ENCODE measurements at regions not wholly inside any gene's neighbourhood (a gene's known extent, or its start where the extent isn't known, plus 50 kb on each side); places are given as distances from the start of the nearest gene placed in this dataset.

GRCh38 chr7:121541457-121541856, 145.3 kb upstream of the FAM3C start:
- H3K56ac ChIP-seq (ENCODE audit: low read length): no peak overlapping the region
- H3K23ac ChIP-seq (ENCODE audit: low read length): no peak overlapping the region
- H3K36me3 ChIP-seq (ENCODE audit: control insufficient read depth, insufficient read depth, low read length): no peaks in the 10 kb centered on the region
- no peak overlapping the region for H3K9ac ChIP-seq (ENCODE audit: low read length)
- no peaks in the 10 kb centered on the region for H3K4me1 ChIP-seq (ENCODE audit: control insufficient read depth, low read depth, low read length)
- no peak overlapping the region for H4K8ac ChIP-seq (ENCODE audit: low read depth, low read length)
- no peak overlapping the region for H3K4me3 ChIP-seq (ENCODE audit: low read length)
- H3K4me2 ChIP-seq (ENCODE audit: low read length): no peak overlapping the region
- no peak overlapping the region for H2BK15ac ChIP-seq (replicated peaks; ENCODE audit: low read depth)
- H4K5ac ChIP-seq (ENCODE audit: low read length): no peak overlapping the region
- no peak overlapping the region for H3K27ac ChIP-seq (ENCODE audit: low read depth, low read length)
- no peak overlapping the region for H3K18ac ChIP-seq (ENCODE audit: low read length)
- WGBS (ENCODE audit: extremely low coverage, insufficient coverage, low lambda C conversion rate): no CpG with 5 or more reads among the region's 1 CpG
- no peak for DNase-seq
- H2BK5ac ChIP-seq (ENCODE audit: low read length): no peak overlapping the region
- no peak overlapping the region for H3K4ac ChIP-seq (ENCODE audit: low read depth, low read length)
- H3K27me3 ChIP-seq (ENCODE audit: insufficient read depth, low read length, poor library complexity): no peaks in the 10 kb centered on the region
- no peaks in the 10 kb centered on the region for H3K79me1 ChIP-seq (ENCODE audit: low read length)
- no peak overlapping the region for H2BK120ac ChIP-seq (ENCODE audit: low read depth, low read length)
- no peaks in the 10 kb centered on the region for H3K79me2 ChIP-seq (ENCODE audit: control insufficient read depth, insufficient read depth, low read length)
- no peak overlapping the region for H2AK5ac ChIP-seq (ENCODE audit: low read length)

GRCh38 chr7:121540138-121540537, 144.0 kb upstream of the FAM3C start:
- H4K8ac ChIP-seq (ENCODE audit: low read depth, low read length): no peak overlapping the region
- no peak for DNase-seq
- no peak overlapping the region for H3K4me2 ChIP-seq (ENCODE audit: low read length)
- H3K18ac ChIP-seq (ENCODE audit: low read length): no peak overlapping the region
- no peak overlapping the region for H3K27ac ChIP-seq (ENCODE audit: low read depth, low read length)
- no peaks in the 10 kb centered on the region for H3K27me3 ChIP-seq (ENCODE audit: insufficient read depth, low read length, poor library complexity)
- H3K79me2 ChIP-seq (ENCODE audit: control insufficient read depth, insufficient read depth, low read length): no peaks in the 10 kb centered on the region
- no peak overlapping the region for H3K4me3 ChIP-seq (ENCODE audit: low read length)
- no peak overlapping the region for H3K4ac ChIP-seq (ENCODE audit: low read depth, low read length)
- no peaks in the 10 kb centered on the region for H3K79me1 ChIP-seq (ENCODE audit: low read length)
- no peak overlapping the region for H2BK15ac ChIP-seq (replicated peaks; ENCODE audit: low read depth)
- no peak overlapping the region for H2AK5ac ChIP-seq (ENCODE audit: low read length)
- H3K23ac ChIP-seq (ENCODE audit: low read length): no peak overlapping the region
- no peaks in the 10 kb centered on the region for H3K4me1 ChIP-seq (ENCODE audit: control insufficient read depth, low read depth, low read length)
- no peak overlapping the region for H2BK120ac ChIP-seq (ENCODE audit: low read depth, low read length)
- no peak overlapping the region for H3K9ac ChIP-seq (ENCODE audit: low read length)
- H2BK5ac ChIP-seq (ENCODE audit: low read length): no peak overlapping the region
- WGBS (ENCODE audit: extremely low coverage, insufficient coverage, low lambda C conversion rate): no CpG with 5 or more reads among the region's 1 CpG
- H3K56ac ChIP-seq (ENCODE audit: low read length): no peak overlapping the region
- no peaks in the 10 kb centered on the region for H3K36me3 ChIP-seq (ENCODE audit: control insufficient read depth, insufficient read depth, low read length)
- no peak overlapping the region for H4K5ac ChIP-seq (ENCODE audit: low read length)

GRCh38 chr7:121537031-121537430, 140.9 kb upstream of the FAM3C start:
- no peak overlapping the region for H2BK15ac ChIP-seq (replicated peaks; ENCODE audit: low read depth)
- no peak overlapping the region for H3K4me2 ChIP-seq (ENCODE audit: low read length)
- no peak overlapping the region for H2BK120ac ChIP-seq (ENCODE audit: low read depth, low read length)
- no peaks in the 10 kb centered on the region for H3K27me3 ChIP-seq (ENCODE audit: insufficient read depth, low read length, poor library complexity)
- H3K18ac ChIP-seq (ENCODE audit: low read length): no peak overlapping the region
- no peak overlapping the region for H3K4me3 ChIP-seq (ENCODE audit: low read length)
- H3K4ac ChIP-seq (ENCODE audit: low read depth, low read length): no peak overlapping the region
- no peak overlapping the region for H4K5ac ChIP-seq (ENCODE audit: low read length)
- H3K9ac ChIP-seq (ENCODE audit: low read length): no peak overlapping the region
- H4K8ac ChIP-seq (ENCODE audit: low read depth, low read length): no peak overlapping the region
- no peak overlapping the region for H3K27ac ChIP-seq (ENCODE audit: low read depth, low read length)
- H2AK5ac ChIP-seq (ENCODE audit: low read length): no peak overlapping the region
- no peaks in the 10 kb centered on the region for H3K79me2 ChIP-seq (ENCODE audit: control insufficient read depth, insufficient read depth, low read length)
- H3K79me1 ChIP-seq (ENCODE audit: low read length): no peaks in the 10 kb centered on the region
- no peaks in the 10 kb centered on the region for H3K36me3 ChIP-seq (ENCODE audit: control insufficient read depth, insufficient read depth, low read length)
- no peaks in the 10 kb centered on the region for H3K4me1 ChIP-seq (ENCODE audit: control insufficient read depth, low read depth, low read length)
- no CpG with 5 or more reads among the region's 1 CpG for WGBS (ENCODE audit: extremely low coverage, insufficient coverage, low lambda C conversion rate)
- H3K56ac ChIP-seq (ENCODE audit: low read length): no peak overlapping the region
- H2BK5ac ChIP-seq (ENCODE audit: low read length): no peak overlapping the region
- no peak overlapping the region for H3K23ac ChIP-seq (ENCODE audit: low read length)
- DNase-seq: no peak

DNA sequence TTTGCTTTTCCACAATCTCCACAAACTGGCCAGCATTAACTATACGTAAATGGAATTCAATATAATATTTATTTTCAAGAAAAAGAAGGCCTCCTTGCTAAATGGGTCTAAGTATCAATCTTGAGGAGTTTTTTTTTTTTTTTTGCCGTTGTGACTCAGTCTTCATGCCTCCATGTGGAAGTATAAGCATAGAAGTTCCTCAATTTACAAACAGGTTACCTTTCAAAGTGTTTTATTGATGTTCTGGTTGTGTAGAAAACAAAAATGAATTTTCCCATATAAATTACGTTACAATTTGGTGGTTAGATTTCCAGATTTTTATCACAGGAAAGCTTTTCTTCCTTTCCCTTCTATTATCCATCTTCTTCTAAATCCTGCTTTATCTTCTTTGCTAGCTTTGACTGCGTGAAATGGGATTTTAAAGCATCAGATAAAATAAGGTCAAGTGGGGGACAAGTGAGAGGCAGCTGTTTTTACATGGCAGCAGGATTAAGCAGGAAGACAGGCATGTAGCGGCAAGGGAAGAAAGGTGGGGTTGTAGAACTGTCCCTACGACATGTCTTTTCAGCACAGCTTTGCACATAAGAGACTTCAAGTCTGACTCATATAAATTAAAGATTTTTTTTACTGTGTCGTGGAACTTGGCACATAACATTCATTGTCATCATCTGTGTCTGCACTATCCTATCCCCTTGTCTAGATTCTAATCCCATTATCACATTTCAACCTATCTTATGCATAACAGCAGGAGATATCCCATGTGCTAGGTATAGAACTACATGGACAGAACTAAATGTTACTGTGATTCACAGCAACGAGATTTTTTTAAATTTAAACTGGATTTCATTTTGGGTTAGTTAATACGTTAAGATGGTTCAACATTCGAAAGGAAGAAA, 135.3 kb upstream of the FAM3C start:
- Histone ChIP-seq H3K4me3 (ENCODE audit: low read length) (no peak overlapping the region), H3K4me1 (ENCODE audit: control insufficient read depth, low read depth, low read length) (no peaks in the 10 kb centered on the region), H3K79me2 (ENCODE audit: control insufficient read depth, insufficient read depth, low read length) (no peaks in the 10 kb centered on the region), H3K9ac (ENCODE audit: low read length) (no peak overlapping the region), H3K18ac (ENCODE audit: low read length) (no peak overlapping the region), H3K79me1 (ENCODE audit: low read length) (no peaks in the 10 kb centered on the region), H3K27ac (ENCODE audit: low read depth, low read length) (no peak overlapping the region), H3K23ac (ENCODE audit: low read length) (no peak overlapping the region), H4K5ac (ENCODE audit: low read length) (no peak overlapping the region), H3K56ac (ENCODE audit: low read length) (no peak overlapping the region), H2BK120ac (ENCODE audit: low read depth, low read length) (no peak overlapping the region), H3K4ac (ENCODE audit: low read depth, low read length) (no peak overlapping the region), H3K4me2 (ENCODE audit: low read length) (no peak overlapping the region), H2BK5ac (ENCODE audit: low read length) (no peak overlapping the region), H3K36me3 (ENCODE audit: control insufficient read depth, insufficient read depth, low read length) (no peaks in the 10 kb centered on the region), H3K27me3 (ENCODE audit: insufficient read depth, low read length, poor library complexity) (no peaks in the 10 kb centered on the region), H2BK15ac (replicated peaks; ENCODE audit: low read depth) (no peak overlapping the region), H4K8ac (ENCODE audit: low read depth, low read length) (no peak overlapping the region), H2AK5ac (ENCODE audit: low read length) (no peak overlapping the region)
- whole genome bisulfite sequencing (ENCODE audit: extremely low coverage, insufficient coverage, low lambda C conversion rate): no CpG with 5 or more reads among the region's 10 CpGs
- DNase-seq: peak; percentile 80

DNA sequence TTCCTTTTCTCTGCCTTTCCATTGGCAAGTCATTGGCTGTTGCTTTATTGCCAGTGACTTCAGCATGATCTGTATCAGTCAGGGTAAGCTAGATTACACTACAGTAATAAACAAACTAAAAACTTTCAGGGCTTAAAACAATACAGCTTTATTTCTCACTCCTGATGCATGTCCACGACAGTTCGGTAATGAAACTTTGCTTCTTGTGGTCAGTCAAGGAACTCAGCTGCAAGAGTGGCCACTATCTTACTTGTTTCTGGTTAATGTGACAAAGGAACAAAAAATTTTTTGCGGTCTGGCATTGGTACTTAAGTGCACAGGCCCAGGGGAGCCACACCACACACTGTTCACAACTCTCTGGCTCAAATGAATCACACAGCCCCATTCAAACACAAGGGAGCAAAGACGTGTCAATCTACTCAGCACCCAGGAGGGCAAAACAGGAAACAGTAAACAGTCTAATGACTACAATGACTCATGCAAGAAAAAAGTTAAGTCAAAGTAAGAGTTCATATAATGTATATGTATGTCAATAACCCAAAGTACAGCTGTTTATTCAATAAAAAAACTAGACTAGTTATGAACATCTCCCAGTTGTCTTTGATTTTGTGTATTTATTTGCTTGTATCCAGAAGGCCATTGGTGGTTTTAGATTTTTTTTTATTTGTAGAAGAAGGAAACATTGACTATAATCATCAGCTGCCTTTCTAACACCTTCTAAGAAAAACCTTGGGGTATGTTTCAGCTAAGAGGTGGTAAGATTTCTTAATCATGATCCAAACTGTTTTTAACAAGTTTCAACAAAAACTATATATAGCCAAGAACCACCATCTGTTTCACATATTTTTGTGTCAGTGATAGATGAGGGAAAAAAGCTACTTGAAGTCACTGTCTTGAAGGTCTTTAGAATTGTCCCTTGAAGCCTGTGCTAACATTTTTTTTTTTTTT, 134.4 kb upstream of the FAM3C start:
- no peak overlapping the region for H3K23ac ChIP-seq (ENCODE audit: low read length)
- H3K18ac ChIP-seq (ENCODE audit: low read length): peak overlapping the region; percentile 45
- no peaks in the 10 kb centered on the region for H3K79me2 ChIP-seq (ENCODE audit: control insufficient read depth, insufficient read depth, low read length)
- WGBS (ENCODE audit: extremely low coverage, insufficient coverage, low lambda C conversion rate): no CpG with 5 or more reads among the region's 4 CpGs
- H3K9ac ChIP-seq (ENCODE audit: low read length): no peak overlapping the region
- H2BK15ac ChIP-seq (replicated peaks; ENCODE audit: low read depth): no peak overlapping the region
- no peak overlapping the region for H2BK120ac ChIP-seq (ENCODE audit: low read depth, low read length)
- H3K27ac ChIP-seq (ENCODE audit: low read depth, low read length): no peak overlapping the region
- H2AK5ac ChIP-seq (ENCODE audit: low read length): no peak overlapping the region
- DNase-seq: peak; percentile 9
- H4K8ac ChIP-seq (ENCODE audit: low read depth, low read length): no peak overlapping the region
- no peaks in the 10 kb centered on the region for H3K36me3 ChIP-seq (ENCODE audit: control insufficient read depth, insufficient read depth, low read length)
- no peak overlapping the region for H4K5ac ChIP-seq (ENCODE audit: low read length)
- no peaks in the 10 kb centered on the region for H3K79me1 ChIP-seq (ENCODE audit: low read length)
- H3K4ac ChIP-seq (ENCODE audit: low read depth, low read length): no peak overlapping the region
- H3K56ac ChIP-seq (ENCODE audit: low read length): no peak overlapping the region
- H3K27me3 ChIP-seq (ENCODE audit: insufficient read depth, low read length, poor library complexity): no peaks in the 10 kb centered on the region
- H3K4me3 ChIP-seq (ENCODE audit: low read length): no peak overlapping the region
- no peak overlapping the region for H2BK5ac ChIP-seq (ENCODE audit: low read length)
- no peaks in the 10 kb centered on the region for H3K4me1 ChIP-seq (ENCODE audit: control insufficient read depth, low read depth, low read length)
- no peak overlapping the region for H3K4me2 ChIP-seq (ENCODE audit: low read length)

All from mesendoderm (in vitro differentiated cells).